G401 (cell line): ENCODE measurements at regions not wholly inside any gene's neighbourhood (a gene's known extent, or its start where the extent isn't known, plus 50 kb on each side); places are given as distances from the start of the nearest gene placed in this dataset.

Source experiments
- DNase-seq: peaks from one replicate; pipeline ENCODE4 v3.0.0-alpha.2; 2015; ENCODE audit warnings: low spot score
- in situ Hi-C: cut with HindIII; loops from 2 replicates; pipeline ENCODE4 v1.10.0; 2016; ENCODE audit warnings: low sequenced_read_pairs, mixed read lengths

DNA sequence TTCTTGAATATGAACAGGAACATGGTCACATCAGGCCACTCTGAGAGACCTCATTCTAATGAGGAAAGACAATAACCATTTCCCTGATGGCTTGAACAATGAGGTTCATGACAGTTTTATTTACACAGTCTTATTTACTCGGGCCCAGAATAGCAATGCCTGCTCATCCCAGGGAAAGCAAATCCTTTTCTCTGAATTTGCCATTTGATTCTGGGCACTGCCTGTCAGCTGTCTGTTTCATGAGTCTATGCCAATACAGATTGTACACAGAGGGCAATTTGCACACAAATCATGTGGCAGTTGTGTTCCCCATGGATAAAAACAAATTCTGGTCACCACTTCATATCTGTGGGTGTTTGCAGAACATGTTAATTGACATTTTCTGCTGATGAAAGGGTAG lies 492.5 kb downstream of the ACTL7B start:
- no peak for DNase-seq
- in situ Hi-C loops, result no loop called here

DNA sequence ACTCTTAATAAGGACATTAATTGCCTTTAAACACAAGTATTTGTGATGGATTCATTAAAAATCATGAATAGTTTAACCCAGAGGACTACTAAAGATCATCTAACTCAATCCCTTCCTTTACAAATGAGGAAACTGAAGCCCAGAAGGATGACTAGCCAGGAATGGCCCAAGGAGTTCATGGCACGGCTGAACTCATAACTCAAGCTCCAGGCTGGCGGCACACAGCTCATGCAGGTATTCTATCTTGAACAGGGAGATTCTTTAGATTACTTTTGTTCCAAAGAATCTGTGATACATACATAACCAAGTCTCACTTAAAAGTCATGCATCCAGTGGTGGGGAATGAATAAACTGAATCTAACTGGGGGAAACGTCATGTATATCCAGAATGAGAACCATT lies 495.5 kb downstream of the ACTL7B start:
- in situ Hi-C loops, result no loop called here

DNA sequence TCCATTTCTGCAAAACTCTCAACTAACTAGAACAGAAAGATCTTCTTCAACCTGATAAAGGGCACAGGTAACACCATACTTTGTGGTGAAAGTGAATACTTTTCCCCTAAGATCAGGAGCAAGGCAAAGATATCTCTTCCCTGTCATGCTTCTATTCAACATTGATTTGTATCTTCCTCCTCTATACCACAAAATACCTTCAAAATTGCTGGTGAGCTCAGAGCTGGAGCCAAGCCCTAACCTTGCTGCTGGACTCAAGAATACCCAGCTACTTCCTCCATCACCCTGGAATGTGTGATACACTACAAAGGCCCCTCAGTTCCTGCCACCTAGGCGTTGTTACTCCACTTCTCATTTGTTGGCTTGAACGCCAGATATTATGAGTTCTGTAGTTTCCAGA lies 499.0 kb downstream of the ACTL7B start:
- in situ Hi-C loops, result no loop called here
- DNase-seq, result no peak

More for the DNA sequence above, 495.5 kb downstream of the ACTL7B start:
- no peak for DNase-seq

GRCh38 chr9:108351571-108351970 lies 504.2 kb downstream of the ACTL7B start:
- in situ Hi-C loops, result no loop called here

DNA sequence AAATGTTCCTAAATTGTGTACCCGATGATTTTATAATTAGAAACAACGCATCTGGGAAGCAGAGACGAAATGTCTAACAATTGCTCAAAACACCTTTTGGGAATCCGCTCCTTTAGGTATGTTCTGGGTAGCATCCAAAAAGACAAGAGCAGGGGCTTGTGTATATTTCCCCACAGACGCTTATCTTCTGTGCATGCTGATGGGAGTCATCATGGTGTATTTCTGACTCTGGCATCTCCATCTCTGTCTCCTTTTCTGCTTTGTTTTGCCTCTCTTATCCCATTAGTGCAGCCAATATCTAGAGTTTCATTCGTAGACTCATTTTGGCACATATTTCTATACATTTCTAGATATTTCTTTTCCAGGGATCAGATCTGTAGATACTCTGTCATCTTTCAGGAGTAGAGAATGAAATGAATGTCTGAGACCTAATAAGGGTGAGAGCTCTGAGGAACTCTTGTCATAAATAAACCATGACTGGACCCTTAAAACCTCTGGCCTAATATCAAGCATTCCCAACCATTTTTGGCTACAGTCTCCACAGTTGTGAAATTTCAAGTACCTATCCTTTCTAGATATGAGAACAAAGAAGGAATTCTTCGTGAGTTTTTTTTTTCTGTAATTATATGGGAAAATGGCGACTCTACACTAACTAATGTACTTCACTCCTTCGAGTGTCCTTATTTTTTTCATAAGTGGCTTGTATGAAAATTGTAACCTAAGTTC lies 508.2 kb downstream of the ACTL7B start:
- in situ Hi-C loops, result no loop called here
- no peak for DNase-seq

More at GRCh38 chr9:108351571-108351970, 504.2 kb downstream of the ACTL7B start:
- no peak for DNase-seq

- no peak for DNase-seq
- in situ Hi-C loops, result no loop called here
Observed at GRCh38 chr9:108345826-108346225, 510.0 kb downstream of the ACTL7B start.

DNA sequence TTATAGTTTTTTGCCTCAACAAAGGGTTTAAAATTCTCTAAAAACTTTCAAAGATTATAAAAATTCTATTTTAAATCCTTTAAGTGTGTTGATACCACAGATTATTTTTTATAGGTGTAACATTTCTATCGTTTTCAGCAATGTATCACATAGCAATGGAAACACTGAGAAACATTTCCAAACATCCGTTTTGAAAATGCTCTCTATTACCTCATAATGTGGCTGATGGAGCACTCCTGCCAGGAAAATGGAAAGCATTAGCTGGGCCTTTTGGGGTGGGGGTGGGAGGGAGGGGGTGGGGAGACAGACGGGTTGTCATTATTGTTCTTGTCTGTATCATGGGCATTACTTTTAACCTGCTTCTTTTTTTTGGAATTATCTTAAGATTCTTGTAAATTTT lies 516.5 kb downstream of the ACTL7B start:
- in situ Hi-C loops, result no loop called here
- DNase-seq, result no peak

DNA sequence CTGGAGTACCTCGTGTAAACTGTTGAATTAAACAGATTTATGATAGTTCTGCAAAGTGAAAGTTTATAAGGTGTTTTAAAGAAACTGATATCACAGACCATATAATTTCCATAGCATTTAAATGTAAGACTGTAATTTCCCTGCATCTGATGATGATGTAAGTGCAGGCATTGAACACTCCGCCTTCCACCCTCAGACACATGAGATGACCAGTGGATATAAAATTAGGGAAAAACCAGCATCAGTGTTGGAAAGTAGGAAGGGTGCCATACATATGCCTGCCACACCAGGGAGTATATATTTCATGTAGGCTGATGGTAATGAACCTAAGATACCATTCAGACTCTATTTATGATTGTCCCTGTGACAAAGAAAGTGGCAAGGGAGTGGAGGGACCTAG lies 519.2 kb downstream of the ACTL7B start:
- in situ Hi-C loops, result no loop called here
- no peak for DNase-seq

DNA sequence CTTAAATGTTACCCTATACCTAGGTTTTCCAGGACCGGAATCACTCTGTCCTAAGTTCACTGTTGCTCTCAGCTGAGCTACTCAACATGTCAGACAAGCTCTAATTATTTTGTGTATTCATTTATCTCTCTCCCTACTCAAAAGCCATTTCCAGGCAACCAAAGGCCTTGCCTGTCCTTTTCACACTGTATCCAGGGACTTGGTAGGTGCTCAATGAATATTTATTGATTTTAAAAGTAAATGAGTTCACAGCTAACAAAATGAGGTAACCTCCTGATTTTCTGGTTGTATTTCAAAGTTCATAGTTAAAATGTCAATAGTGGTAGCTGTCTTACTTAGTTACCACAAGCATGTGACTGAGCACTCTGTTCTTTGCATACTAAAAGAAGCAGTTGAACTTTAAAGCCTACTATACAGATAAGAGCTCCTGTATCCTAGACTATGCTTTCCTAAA lies 522.2 kb downstream of the ACTL7B start:
- DNase-seq, result no peak
- in situ Hi-C loops, result no loop called here

DNA sequence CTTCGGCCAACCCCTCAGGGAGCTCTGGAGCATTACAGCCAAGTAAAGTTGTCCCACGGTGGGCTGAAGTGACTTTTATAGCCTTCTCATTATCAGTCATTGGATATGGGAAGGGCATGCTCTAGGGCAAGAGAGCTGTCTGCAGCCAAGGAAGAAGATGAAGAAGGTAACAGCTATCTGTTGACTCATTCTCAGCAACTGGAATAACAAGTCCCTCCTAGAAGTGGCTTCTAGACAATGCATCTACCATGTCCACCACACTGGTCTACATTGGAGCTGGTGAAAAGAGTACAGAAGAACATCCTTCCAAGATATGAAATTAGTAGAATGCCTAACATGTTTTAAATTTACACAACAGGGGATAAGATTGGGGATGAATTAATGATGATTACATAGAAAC lies 524.2 kb downstream of the ACTL7B start:
- in situ Hi-C loops, result no loop called here
- no peak for DNase-seq

DNA sequence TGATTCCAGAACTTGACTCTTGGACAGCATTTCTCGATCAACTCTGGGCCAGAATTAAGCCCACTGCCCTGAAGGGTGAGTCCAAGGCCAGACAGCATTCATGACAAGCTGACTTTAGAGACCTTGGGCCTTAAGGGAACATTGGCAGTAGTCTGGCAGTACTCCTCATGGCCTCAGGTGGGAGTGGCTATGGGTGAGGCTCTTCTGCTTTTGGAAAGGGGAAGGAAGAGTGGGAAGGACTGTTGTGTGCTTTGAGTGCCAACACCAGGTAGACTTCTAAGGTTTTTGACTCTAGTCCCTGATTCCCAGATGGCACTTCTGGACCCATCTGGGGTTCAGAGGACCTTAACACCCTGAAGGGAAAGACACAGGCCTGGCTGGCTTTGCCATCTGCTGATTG lies 530.4 kb downstream of the ACTL7B start:
- in situ Hi-C loops, result no loop called here
- no peak for DNase-seq

GRCh38 chr9:108323615-108324014 lies 532.2 kb downstream of the ACTL7B start:
- in situ Hi-C loops, result no loop called here
- no peak for DNase-seq

DNA sequence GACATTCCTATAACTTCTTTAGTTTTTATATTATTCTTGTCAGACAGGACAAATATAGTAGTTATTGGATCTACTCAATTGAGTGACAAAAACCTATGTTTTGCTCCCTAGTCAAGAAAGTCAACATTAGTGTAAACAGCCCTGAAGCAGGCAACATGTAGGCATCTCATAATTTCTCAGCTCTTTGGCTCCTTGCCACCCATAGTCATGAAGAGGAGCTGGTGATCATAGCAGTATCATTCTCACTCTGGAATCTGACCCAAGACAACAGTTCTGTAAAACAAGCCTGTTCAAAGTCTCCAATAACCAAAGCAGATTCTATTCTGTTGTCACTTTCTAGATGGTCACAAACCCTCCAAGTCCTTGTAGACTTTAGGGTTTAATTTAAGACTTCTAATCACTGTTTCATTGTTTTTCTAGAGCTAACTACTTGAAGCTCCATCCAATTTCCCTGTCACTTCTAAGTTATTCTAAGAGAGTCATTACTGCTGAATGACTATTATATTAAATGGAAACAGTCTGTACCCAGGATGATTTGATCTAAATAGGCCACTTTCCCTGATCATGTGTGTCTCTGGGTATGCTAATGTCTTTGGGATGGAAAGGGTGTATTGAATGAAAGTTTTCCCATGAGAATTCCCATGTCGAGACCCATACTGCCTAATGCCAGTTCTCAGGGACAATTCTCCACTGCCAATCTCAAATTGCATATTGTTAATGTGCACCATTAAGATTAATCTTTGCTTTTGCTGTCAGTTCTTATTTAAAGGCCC lies 533.3 kb downstream of the ACTL7B start:
- no peak for DNase-seq
- in situ Hi-C loops, result no loop called here

DNA sequence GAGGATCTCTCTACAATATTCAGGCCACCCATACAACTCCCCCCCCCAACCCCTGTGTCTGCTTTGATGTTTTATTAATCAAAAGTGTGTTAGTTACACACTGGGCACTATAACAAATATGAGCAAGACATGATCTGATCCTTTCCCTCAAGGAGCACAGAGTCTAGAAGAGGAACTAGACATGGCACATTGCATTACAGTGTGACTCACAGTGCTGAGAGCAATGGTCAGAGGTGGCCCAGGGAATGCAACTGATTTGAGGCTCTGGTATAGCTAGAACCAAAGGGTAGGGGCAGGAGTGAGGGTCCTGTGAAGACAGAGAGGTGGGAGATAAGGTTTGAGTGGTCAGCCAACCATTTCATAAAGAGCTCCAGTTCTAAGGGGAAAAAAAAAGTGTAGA lies 539.2 kb downstream of the ACTL7B start:
- no peak for DNase-seq
- in situ Hi-C loops, result no loop called here

DNA sequence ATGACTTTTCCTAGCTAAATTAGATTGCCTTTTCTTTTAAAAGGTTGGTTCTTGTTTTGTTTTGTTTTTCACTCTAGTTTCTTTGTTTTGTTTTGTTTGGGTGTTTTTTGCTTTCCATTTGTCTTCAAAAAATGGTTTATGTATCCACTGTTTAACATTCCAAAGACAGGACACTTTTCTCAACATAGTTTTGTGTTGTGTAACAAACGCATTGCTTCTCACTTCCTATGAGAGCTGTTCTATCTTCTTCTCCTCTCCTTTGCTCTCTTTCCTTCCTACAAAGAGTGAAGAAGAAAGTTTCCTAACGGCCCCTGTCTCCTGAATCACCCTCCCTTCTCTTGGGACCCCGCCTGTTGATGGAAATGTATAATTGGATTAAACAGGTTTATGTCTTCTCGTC lies 539.7 kb downstream of the ACTL7B start:
- in situ Hi-C loops, result no loop called here
- no peak for DNase-seq

GRCh38 chr9:108311745-108312144 lies 544.0 kb downstream of the ACTL7B start:
- DNase-seq, result no peak
- in situ Hi-C loops, result no loop called here

- in situ Hi-C loops, result no loop called here
- no peak for DNase-seq
Observed at GRCh38 chr9:108310202-108310601, 545.6 kb downstream of the ACTL7B start.

- in situ Hi-C loops, result no loop called here
- DNase-seq, result no peak
Observed at GRCh38 chr9:108300306-108301287, 555.2 kb downstream of the ACTL7B start.

DNA sequence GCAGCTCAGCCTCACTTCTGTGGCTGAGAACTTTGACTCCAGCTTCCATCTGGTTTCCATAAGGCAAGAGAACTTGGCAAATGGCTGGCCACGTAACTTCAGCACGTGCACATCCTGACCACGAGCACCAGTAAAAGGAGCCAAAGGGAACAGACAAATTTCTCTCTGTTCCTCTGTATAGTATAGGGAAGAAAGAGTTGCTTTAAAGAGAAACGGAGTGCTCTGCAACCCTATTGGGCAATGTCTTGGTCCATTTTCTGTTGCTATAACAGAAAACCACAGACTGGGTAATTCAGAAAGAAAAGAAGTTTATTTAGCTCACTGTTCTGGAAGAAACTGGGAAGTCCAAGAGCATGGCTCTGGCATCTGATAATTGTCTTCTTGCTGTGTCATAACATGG lies 558.7 kb downstream of the ACTL7B start:
- in situ Hi-C loops, result no loop called here
- no peak for DNase-seq

GRCh38 chr9:108296056-108296455 lies 559.7 kb downstream of the ACTL7B start:
- in situ Hi-C loops, result no loop called here
- DNase-seq, result no peak
